ENCODE measurements at regions not wholly inside any gene's neighbourhood (a gene's known extent, or its start where the extent isn't known, plus 50 kb on each side); places are given as distances from the start of the nearest gene placed in this dataset.

GRCh38 chr5:56489272-56489671, 256.1 kb upstream of the ANKRD55 start:
- no peak for DNase-seq (ENCODE audit: low spot score)
- in situ Hi-C loops (cut with MboI; ENCODE audit: low sequenced_read_pairs, unreplicated experiment), result no loop called here
- TF ChIP-seq CTCF (IDR thresholded peaks at IDR 0.05; ENCODE audit: borderline replicate concordance, control extremely low read depth, extremely low read depth, insufficient read depth, missing control alignments), result no peak

GRCh38 chr5:56487528-56488115, 254.5 kb upstream of the ANKRD55 start:
- TF ChIP-seq CTCF (IDR thresholded peaks at IDR 0.05; ENCODE audit: borderline replicate concordance, control extremely low read depth, extremely low read depth, insufficient read depth, missing control alignments), result no peak
- in situ Hi-C loops (cut with MboI; ENCODE audit: low sequenced_read_pairs, unreplicated experiment), result no loop called here
- DNase-seq (ENCODE audit: low spot score), result no peak

- no peak for TF ChIP-seq CTCF (IDR thresholded peaks at IDR 0.05; ENCODE audit: borderline replicate concordance, control extremely low read depth, extremely low read depth, insufficient read depth, missing control alignments)
- in situ Hi-C loops (cut with MboI; ENCODE audit: low sequenced_read_pairs, unreplicated experiment), result no loop called here
- DNase-seq (ENCODE audit: low spot score), result peak; percentile 15
Measured at GRCh38 chr5:56482363-56482762, 249.2 kb upstream of the ANKRD55 start.

- in situ Hi-C loops (cut with MboI; ENCODE audit: low sequenced_read_pairs, unreplicated experiment), result no loop called here
- DNase-seq (ENCODE audit: low spot score), result peak; percentile 64
Measured at GRCh38 chr5:56481428-56482357, 248.6 kb upstream of the ANKRD55 start.

GRCh38 chr5:56480705-56481427, 247.7 kb upstream of the ANKRD55 start:
- in situ Hi-C loops (cut with MboI; ENCODE audit: low sequenced_read_pairs, unreplicated experiment), result no loop called here
- no peak for TF ChIP-seq CTCF (IDR thresholded peaks at IDR 0.05; ENCODE audit: borderline replicate concordance, control extremely low read depth, extremely low read depth, insufficient read depth, missing control alignments)
- peak; percentile 42 for DNase-seq (ENCODE audit: low spot score)

More at GRCh38 chr5:56481428-56482357, 248.6 kb upstream of the ANKRD55 start:
- TF ChIP-seq CTCF (IDR thresholded peaks at IDR 0.05; ENCODE audit: borderline replicate concordance, control extremely low read depth, extremely low read depth, insufficient read depth, missing control alignments), result no peak

- DNase-seq (ENCODE audit: low spot score), result peak; percentile 41
- in situ Hi-C loops (cut with MboI; ENCODE audit: low sequenced_read_pairs, unreplicated experiment), result no loop called here
- no peak for TF ChIP-seq CTCF (IDR thresholded peaks at IDR 0.05; ENCODE audit: borderline replicate concordance, control extremely low read depth, extremely low read depth, insufficient read depth, missing control alignments)
Measured at GRCh38 chr5:56480078-56480704, 247.1 kb upstream of the ANKRD55 start.

Measured in GM13976 (cell line).